ENCODE measurements at regions not wholly inside any gene's neighbourhood (a gene's known extent, or its start where the extent isn't known, plus 50 kb on each side); places are given as distances from the start of the nearest gene placed in this dataset.
"Not testable (repeated sequence)": the region's sequence is repeated elsewhere in the genome, so short reads cannot be mapped to it uniquely, and the experiment has no call there.

DNA sequence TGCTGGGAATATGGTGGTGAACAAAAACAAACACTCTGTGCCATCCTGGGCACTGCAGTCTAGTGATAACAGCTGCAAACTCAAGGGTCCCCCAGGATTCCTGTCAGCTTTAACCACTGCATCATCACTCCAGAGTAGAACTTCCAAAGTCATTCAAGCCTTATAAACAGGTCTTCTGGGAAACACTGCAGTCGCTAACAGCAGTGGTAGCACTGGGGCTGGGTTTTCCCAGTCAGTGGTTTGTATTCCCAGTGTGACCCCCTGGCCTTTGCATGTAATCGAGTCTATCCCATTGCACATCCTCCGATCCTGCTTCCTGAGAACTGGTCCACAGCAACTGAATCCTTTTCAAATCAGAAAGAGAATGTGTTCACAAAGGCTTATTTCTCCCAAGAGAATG, 623.5 kb downstream of the EDEM1 start:
- DNase-seq (ENCODE audit: low read depth) = no peak

DNA sequence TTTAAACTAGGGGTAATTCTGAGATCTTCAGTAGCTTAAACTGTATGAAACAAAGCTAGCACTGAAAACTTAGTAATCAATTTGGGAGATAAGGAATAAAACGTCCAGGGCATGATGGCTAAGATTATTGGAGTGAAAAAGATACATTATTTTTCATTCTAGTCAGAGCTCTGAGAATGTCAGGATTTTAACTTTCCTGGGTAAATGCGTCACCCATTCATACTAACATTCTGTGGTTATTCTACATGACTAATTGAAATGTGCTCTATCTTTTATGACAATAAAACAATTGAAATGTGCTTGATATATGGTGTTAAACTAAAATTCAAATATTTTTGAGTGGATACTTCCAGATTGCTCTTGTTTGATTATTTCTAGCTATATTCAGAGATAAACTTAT, 626.0 kb downstream of the EDEM1 start:
- no peak for DNase-seq (ENCODE audit: low read depth)

DNA sequence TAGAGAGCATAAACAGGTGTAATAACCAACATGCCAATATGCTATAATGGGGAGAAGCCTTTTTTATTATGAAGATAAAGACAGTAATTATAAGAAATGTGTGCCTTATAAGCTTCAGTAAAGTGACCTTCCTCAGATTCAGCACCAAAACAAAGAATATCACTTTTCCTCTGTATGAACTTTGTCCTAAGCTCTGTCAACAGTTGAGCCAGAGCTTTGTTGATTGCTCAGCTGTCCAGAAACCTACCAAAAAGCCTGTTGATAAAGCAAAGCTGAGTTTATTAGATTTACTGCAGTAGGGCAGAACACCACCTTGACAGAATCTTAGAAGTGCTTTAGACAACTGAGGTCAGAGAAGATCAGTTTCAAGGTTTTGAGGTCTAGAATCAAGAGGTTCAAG, 635.3 kb downstream of the EDEM1 start:
- DNase-seq (ENCODE audit: low read depth) = no peak

DNA sequence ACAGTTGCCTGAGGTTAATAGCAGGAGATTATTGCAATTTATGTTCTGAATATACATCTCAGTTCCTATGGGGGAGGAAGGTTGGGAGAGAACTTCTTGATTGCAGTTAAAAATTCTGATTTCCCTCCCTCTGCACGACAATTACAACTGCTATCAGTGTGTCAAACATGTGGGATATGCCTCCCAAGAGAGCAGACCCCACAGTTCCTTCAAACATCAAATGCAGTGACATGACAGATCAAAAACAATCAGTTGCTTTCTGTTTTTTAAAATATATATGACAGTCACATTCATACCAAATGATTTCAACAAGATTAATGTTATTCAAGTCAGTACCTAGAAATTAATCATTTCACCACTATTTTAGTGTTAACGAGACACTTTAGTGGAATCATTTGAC, 639.0 kb downstream of the EDEM1 start:
- no peak for DNase-seq (ENCODE audit: low read depth)

DNA sequence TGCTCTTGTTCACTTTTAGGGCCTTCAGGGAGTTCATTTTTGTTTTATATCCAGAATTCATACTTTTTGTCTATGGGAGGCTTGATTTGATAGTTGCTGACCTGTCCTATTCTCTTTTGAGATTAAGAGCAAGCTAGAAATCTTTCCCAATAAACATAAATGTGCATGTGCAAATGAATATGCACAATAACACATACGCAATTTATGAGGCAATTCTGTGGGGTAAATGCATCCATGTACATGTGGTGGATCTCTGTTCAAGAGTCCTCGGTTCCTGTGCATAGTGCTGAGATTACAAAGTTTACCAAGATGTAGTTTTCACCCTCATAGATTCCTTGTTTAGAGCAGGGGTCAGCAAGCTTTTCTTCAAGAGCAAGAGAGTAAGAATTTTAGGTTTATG, 640.7 kb downstream of the EDEM1 start:
- DNase-seq (ENCODE audit: low read depth) = no peak

DNA sequence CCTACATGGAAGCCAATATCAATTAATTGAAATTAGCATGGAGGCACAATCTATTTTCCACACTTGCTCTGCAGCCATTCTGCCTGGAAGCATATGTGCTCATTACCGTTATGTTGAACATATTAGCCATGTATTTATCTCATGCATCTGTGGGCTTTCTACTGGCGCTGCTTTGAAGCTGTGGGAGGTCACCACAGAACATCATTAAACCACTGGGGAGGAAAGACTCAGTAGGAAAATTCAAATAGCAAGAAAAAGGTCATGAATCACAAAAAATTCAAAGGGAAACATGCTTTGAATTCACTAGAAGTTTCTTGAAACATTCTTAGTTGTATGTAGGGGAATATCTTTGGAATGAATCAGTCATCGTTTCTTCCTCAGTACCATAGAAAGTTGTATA, 652.5 kb downstream of the EDEM1 start:
- DNase-seq (ENCODE audit: low read depth) = no peak

DNA sequence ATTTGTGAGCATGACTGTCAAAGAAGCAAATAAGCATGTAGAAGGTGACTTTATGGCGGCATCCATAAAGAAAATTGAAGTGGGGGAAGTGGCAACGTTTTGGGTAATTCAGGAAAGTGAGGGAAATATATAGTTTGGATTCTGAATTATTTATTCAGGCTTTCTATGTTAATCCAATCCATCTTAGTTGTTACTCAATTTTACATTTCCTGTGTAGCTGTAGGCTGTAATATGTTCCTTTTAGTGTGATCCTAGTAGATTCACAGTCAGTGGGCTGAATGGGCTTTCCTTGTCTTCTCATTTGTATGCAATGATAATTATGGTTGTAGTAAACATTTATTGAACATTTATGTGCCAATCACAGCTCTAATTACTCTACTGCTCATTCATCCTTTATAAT, 654.1 kb downstream of the EDEM1 start:
- no peak for DNase-seq (ENCODE audit: low read depth)

DNA sequence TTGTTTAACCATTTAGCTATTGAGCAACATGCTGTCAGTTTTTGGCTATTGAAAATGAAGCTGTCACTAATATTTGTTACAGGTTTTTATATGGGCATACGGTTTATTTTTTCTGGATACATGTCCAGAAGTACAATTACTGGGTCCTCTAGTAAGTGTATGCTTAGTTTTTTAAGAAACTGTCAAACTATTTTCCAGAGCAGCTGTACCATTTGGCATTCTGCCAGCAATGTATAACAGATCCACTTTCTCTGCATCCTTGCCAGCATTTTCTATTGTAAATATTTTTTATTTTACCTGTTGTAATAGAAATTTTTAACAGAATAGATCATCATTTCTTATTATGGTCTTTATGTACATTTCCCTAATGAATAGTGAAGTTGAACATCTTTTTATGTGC, 658.8 kb downstream of the EDEM1 start:
- no peak for DNase-seq (ENCODE audit: low read depth)

DNA sequence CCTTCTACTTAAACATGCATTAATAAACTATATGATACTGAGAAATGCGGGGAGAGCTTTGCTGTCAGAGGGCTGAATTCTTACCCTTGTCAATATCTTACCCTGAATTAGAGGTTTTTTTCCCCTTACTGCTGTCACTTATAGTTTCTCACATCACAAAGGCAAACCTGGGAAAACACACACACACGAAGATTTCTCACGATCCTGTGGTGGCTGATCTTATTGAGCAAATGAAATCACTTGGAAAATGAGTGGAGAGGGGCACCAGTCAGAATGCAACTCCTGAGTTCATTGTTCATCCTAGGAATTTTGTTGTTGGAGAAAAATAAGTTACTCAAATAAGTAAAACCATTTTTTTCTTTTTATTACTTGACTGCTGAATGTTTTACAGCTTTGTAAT, 673.6 kb downstream of the EDEM1 start:
- DNase-seq (ENCODE audit: low read depth) = no peak

DNA sequence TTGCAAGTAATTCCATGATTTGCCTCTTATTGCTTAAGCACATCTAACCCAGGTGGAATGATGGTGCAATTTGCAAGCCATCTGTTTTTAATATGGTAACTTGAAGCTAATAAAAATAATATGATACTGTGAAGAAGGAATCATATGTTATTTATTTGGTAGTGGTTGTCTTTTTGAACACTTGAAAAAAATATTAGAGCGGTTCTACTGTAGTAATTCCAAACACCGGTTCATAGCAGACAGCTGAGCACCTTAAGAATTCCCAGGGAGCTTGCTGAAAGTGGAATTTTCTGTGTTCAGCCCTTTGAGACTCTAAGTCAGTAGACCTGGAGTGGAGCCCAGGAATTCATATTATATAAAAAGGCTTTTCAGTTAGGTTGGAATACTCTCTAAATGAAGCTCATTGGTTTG, 687.4 kb downstream of the EDEM1 start:
- DNase-seq (ENCODE audit: low read depth) = no peak

DNA sequence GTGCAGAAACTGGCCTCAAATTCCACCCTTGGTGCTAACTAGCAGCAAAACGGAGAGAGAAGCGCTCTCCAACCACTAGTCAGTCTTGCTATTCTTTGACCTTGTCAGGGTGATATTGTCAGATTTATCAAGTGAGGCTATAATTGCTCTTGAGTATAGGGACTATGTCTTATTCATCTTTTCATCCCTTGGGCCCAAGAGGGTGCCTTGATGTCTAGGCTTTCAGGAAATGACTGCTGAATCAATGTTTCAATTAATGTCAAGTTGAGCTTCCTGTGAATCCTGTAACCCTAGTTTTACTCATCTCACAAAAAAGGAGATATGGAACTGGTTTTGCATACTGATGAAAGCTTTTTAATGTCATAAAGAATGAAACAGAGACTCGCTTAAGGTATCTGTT, 701.3 kb downstream of the EDEM1 start:
- DNase-seq (ENCODE audit: low read depth) = no peak

DNA sequence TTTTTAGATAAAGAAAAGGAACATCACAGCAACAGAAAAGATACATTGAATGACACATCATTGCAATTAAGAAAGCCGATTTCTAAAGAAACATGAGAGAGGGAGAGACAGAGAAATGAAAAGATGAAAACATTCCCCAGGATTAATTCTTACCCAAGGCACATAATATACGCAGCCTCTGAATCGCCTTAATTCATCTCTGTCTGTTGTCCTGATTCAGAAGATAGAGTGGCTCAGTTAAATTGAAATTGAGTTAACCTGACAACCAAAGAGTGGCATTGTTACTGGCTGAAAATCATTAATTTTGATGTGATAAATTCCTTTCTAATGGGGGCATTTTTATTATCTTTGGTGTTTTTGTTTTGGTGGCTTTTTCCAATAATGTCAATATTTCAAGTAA, 701.9 kb downstream of the EDEM1 start:
- no peak for DNase-seq (ENCODE audit: low read depth)

DNA sequence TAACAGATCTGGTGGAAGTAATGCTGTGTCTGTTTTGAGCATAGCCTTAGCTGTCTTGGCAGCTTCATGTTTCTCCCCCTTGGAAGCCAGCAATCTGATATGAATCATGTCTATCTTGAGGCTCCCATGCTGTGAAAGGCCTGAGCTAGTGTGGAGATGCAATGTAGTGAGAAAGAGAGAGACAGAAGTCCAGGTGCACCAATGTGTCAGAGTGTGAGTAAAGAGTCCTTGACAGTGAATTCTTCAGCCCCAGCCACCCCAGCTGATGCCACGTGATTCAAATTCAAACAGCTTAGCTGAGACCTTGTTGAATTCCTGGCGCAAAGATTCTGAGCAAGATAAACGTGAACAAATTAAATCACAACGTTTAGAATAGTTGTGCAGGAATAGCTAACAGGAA, 704.2 kb downstream of the EDEM1 start:
- no peak for DNase-seq (ENCODE audit: low read depth)

DNA sequence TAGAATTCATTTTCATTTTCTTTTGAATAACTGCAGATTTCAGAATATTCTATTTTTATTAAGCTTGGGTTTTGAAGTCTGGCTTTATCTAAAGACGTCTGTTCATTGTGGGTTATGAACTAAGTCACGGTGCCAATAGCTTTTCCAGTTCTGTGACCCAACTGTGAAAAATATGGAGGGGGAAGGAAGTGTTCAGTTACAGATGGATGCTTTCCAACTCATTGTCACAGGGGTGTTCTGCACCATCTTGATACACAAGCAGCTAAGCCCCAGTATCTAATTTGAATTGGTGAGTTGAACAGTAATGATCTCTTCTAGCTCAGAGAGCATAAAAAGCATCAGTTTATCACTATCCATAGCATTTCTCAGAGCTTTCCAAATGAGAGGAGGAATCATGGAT, 710.6 kb downstream of the EDEM1 start:
- no peak for DNase-seq (ENCODE audit: low read depth)

DNA sequence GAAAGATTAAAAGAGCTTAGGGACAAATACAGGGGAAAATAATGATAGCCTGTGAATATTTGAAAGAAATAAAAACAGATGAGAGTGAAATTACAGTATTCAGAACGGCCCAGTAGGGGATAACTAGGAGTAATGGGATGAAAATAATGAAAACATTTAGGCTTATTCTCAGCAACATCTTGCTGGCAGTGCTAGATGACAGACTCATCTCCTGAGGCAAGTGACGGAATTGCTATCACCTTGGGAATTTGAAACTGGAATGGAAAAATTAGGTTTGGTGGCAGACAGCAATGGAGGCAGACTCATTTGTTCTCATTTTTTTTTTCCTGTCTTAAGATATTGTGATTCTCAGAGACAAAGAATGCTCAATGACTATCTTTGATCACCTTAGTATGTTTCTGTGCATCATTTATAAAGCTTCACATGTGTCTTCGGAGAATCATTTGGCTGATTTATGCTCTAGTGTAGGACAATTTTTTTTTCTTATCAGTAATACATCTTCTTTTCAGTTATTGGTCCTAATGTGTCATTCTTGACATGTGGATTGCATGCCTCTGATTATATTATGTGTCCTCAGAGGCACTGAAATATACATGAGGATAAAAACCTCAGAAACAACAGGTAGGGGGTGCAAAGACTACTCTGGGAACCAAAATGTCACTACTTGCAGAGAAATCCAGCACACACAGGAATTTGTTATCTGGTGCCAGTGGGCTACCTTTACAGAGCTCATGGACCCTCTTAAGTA, 711.7 kb downstream of the EDEM1 start:
- no peak for DNase-seq (ENCODE audit: low read depth)

DNA sequence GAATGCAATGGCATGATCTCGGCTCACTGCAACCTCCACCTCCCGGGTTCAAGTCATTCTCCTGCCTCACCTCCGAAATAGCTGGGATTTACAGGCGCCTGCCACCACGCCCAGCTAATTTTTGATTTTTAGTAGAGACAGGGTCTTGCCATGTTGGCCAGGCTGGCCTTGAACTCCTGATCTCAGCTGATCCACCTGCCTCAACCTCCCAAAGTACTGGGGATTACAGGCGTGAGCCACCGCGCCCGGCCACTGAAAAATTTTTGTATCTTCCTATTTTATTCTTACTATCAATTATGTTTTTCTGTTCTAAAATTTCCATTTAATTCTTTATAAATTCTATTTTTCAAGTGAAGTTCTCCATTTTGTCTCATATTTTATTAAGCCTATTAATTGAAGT, 730.4 kb downstream of the EDEM1 start:
- DNase-seq (ENCODE audit: low read depth) = no peak

DNA sequence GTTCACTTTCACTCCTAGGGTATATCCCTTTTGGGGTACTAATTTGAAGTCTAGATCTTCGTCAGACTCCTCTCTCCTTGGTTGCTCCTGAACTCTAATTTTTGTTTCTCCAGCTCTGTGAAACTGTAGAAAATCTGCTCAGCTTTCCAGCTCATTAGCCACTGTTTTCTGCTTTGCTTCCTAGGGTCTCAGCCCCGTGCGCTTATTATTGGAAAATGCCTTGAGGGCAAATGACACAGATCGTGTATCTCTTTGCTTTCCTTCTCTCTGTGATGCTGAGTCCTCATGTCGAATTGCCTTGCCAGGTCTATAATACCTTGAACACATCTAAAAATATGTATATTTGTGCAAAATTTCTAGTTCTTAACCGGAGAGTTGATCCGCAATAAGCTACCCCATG, 731.1 kb downstream of the EDEM1 start:
- DNase-seq (ENCODE audit: low read depth) = no peak

DNA sequence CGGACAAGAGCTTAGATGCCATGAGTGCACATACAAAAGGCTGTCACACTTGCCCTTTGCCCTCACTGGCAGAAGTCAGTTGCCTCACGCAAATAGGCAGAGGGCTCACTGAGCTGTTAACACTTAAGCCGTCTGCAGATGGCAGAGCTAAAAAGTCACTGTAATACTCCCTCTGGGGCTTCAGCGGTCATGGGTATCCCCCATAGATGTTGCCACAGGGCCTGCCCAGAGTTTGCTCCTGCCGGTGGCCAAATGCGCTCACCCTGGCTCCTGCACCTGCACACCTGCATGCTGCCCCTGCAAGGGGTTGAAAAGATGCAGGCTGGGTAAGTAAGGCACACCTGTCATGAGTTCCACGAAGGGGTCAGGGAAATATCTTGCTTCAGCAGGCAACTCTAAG, 741.5 kb downstream of the EDEM1 start:
- no peak for DNase-seq (ENCODE audit: low read depth)

DNA sequence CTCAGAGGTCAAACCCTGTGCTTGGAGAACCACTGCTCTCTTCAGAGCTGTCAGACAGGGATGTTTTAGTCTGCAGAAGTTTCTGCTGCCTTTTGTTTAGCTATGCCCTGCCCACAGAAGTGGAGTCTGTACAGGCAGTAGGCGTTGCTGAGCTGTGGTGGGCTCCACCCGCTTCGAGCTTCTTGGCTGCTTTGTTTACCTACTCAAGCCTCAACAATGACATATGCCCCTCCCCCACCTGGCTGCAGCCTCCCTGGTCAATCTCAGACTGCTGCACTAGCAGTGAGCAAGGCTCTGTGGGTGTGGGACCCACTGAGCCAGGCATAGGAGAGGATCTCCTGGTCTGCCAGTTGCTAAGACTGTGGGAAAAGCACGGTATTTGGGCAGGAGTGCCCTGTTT, 756.6 kb downstream of the EDEM1 start:
- DNase-seq (ENCODE audit: low read depth) = not testable (repeated sequence)

DNA sequence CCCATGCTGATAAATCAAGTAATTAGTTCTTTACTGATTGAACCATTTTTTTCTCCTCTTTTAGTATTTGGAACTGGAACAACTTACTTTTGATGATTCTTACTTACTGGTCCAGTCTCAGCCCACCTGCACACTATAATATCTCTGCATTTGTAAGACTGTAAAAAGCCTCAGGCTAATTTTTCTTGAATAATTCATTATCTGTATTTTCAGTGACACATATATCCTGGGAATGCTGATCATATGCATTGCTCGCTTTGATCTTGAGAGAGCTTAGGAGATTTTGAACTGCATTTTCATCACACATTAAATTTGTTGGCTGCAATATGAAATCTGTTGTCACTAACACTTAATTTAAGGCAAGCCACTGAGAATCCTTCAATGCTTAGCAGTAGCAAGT, 760.6 kb downstream of the EDEM1 start:
- no peak for DNase-seq (ENCODE audit: low read depth)

DNA sequence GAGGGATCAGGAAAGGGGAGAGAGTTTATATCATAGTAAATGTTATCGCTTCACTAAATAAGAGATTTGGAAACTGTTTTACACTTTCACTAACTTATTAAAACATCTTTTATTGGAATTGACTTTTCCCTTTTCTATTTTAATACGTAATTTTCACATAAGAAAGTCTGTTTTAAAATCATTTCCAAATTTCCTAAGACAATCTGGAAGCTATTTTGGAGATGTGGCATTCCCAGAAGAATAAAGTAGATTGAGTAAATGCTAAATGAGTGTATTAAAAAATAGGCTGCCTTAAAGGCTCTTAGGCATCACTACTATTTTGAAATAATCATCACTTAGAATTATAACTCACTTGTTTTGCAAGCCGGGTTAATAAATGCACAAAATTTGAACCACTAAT, 763.5 kb downstream of the EDEM1 start:
- DNase-seq (ENCODE audit: low read depth) = no peak

DNA sequence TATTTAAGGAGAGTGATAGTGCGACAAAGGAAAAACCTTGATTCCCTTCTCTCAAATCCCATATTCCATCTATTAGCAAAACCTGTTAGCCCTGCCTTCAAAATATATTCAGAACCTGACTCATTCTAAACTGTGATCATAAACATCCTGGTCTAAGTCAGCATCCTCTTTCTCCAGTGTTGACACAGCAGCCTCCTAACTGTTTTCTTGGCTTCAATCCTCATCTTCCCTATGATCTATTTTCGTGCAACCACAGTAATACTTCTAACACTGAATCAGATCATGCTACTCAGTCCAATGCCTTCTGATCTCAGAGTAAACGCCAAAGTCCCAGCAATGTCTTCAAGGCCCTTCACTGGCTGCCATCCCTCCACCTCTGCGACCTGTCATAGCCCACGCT, 785.1 kb downstream of the EDEM1 start:
- DNase-seq (ENCODE audit: low read depth) = no peak

DNA sequence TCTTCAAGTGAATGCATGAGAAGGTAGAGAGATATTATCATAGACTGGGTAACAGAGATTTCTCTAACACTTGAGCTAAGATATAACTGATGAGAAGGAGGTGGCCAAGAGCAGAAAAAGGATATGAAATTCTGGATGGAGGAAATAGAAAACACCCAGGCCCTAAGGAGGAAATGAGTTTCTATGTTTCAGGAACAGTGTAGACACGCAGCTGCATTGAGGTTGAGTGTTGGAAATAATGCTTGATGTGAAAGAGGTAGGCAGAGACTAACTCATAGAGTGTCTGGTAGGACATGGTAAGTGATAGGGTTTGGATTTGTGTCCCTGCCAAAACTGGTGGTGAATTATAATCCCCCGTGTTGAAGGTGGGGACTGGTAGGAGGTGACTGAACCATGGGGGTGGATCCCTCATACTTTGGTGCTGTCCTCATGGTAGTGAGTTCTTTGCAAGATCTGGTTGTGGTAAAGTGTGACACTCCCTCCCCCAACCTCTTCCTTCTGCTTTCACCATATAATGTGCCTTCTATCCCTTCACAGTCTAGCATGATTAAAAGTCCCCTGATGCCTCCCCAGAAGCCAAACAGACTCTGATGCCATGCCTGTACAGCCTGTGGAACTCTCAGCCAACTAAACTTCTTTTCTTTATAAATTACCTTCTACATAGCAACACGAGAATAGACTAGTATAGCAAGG, 787.3 kb downstream of the EDEM1 start:
- DNase-seq (ENCODE audit: low read depth) = no peak

DNA sequence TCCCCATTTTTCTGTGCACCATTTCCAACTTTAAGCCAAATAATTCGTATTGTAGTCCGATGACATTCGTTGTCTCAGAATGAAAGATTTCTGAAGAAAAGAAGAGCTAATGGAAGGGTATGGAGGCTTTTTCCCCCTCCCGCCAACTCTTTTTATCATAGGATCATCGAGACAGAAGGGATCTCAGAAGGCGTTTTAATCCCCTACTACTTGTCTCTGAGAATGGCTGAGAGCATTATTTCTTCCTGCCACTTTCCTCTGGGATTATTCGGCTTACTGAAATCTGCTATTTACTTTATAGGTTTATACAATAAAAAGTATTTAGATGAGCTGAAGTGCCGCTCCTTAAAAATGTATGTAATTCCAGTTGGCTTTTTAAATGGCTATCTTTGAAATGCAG, 789.8 kb downstream of the EDEM1 start:
- no peak for DNase-seq (ENCODE audit: low read depth)

Measured in CMK (cell line).